Stimulated activated CD8-positive, alpha-beta memory T cell treated with anti-CD3 and anti-CD28 coated beads, Interleukin-12 subunit alpha, Interleukin-12 subunit beta, amount 100 ng/mL, for 24 hours (primary cell): ENCODE measurements at regions not wholly inside any gene's neighbourhood (a gene's known extent, or its start where the extent isn't known, plus 50 kb on each side); places are given as distances from the start of the nearest gene placed in this dataset.

Experiments
- DNase-seq: peaks from one replicate; pipeline ENCODE4 v3.0.0-alpha.2; 2020; ENCODE audit errors: extremely low read depth

- DNase-seq = no peak
Observed at GRCh38 chr13:107574517-107575210, 640.7 kb downstream of the LIG4 start.

DNA sequence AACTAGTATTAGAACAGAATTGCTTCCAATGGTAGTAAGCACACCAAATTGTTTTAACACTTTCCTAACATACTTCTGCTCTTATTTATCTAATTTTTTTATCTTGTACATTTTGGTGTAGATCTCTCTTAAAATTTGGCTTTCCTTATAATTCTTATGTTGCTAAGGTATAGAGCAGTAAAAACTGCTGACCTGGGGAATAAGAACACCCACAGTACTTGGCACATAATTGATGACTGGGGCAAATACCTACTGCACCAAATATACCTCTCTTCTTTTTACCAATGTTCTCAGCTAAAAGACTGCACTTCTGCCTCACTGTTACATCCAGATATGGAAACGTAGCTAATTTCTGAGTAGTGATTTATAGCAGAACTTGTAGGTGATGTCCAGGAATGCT lies 642.2 kb downstream of the LIG4 start:
- DNase-seq = no peak

GRCh38 chr13:107572156-107572555 lies 643.2 kb downstream of the LIG4 start:
- no peak for DNase-seq

DNA sequence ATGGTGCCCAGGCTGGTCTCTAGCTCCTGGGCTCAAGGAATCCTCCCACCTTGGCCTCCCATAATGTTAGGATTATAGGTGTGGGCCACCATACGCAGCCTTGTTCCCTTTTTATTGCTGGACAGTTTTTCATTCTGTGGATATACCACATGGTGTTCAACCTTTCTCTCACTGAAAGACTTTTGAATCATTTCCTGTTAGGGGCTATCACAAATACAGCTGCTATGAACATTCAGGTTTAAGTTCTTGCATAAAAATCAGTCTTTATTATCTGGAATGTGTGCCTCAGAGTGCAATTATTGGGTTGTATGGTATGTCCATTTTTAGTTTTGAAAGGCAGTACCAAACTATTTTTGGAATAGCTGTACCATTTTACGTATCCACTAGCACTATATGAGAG lies 647.2 kb downstream of the LIG4 start:
- no peak for DNase-seq

DNA sequence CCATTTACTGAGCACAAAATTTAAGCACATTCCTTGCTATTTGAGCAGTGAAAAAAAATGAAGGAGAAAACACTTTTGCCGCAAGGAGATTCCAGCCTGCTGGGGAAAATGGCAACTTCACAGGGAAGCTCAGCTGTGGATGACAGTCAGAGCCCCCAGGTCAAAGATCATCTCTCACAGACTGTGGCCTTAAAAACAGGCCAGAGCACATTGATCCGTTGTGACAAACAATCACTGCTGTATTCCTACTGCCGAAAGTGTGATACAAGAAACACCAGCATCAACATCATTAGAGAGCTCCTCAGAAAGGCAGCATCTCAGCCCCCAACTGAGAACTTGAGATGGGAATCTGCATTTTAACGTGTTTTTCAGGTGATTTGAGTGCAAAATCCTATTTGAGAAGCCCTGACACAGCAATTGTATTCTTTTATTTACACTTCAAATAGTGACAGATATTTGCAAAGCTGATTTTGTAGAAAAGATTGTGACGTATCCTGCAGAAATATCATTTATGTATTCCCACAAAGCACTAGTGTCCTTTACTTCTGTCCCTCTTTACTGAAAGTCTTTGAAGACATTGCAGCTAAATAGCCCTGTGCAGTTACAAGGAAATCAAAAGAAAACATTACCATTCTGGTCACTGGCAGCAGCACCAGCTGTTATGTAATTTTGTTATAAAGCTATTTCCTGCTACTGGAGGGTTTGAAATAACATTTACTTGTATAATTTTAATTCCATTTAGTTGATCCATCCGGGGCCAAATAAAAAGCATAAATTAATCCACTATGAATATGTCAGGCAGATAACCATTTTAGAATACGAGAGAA lies 652.0 kb downstream of the LIG4 start:
- DNase-seq = no peak

- DNase-seq = no peak
Observed at GRCh38 chr13:107562203-107562602, 653.1 kb downstream of the LIG4 start.

DNA sequence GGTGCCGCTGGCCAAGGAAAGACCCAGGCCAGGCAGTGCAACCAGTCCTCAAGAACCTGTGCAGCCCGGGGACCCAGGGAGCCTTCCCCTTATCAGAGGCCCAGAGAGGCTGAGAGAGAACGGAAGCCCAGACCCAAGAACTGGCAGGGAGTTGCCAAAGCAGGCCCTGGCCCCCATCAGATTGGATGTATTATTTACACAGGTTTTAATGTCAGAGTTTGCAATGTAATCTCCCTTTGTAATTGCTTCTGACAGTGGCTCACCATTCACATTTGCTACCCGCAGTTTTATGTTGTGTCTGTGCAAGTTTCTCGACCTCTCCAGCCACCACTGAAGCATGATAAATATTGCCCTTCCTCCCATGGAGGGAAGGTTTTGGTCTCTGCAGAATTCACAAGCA lies 660.9 kb downstream of the LIG4 start:
- DNase-seq = no peak

- DNase-seq = no peak
Observed at GRCh38 chr13:107553838-107554237, 661.5 kb downstream of the LIG4 start.

DNA sequence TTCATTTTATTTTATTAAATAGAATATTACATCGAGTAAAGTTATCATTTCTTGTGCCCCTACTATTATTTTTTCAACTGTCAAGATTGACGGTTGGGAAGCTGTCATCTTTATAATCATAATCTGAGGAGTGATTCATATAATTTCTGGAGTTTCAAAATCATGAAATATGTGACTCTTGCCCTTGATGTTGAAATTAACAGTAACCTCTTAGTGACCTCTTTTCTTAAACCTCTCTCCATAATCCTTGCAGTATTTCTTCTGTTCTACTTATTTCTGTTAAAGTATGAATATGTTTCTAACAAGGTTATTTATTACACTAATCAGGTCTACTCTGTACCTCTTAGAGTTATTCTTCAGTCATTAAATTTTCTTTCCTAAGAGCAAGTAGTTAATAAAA lies 663.8 kb downstream of the LIG4 start:
- DNase-seq = no peak

GRCh38 chr13:107548338-107548737 lies 667.0 kb downstream of the LIG4 start:
- no peak for DNase-seq

DNA sequence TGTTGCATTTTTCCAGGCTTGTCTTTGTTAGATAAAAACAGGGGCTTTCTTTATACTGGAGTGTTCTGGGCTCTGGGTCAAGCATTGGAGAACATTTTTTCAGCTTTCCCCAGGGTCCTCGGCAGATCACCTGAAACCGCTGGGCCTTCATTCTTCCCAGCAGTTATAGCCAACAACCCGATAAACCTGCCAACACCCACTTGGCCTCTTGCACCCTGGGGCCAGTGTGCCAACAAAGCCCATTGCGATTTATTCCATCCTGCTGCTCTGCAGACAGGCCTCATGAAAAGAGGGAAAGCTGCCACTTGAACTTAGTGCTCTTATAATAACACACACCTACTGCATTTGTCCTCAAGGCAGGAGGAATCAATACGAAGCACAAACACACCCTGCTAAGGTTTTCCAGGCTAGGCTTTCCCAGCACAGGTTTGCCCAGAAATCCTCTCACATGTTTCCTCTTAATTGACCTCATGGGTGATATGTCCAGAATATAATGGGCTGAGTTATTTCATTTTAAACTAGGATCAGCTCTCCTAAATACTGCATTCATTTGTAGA lies 669.3 kb downstream of the LIG4 start:
- no peak for DNase-seq

DNA sequence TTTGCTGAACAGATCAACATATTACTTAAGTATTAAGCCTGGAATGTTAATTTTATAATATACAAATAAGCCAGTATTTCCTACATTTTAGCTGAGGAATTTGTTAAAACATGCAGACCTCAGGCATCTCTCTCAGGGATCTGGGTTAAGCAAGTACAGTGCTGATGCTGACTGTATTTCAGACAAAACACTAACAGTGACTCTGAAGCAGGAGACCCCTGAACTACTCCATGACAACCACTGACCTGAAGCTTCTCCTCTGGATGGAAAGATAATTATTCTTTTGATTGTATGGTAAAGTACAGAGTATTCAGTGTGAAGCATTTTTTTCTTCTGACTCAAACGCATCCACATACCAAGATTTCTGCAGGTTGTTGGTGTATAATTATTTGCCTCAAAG lies 680.8 kb downstream of the LIG4 start:
- no peak for DNase-seq

GRCh38 chr13:107531816-107532215 lies 683.5 kb downstream of the LIG4 start:
- DNase-seq = no peak

DNA sequence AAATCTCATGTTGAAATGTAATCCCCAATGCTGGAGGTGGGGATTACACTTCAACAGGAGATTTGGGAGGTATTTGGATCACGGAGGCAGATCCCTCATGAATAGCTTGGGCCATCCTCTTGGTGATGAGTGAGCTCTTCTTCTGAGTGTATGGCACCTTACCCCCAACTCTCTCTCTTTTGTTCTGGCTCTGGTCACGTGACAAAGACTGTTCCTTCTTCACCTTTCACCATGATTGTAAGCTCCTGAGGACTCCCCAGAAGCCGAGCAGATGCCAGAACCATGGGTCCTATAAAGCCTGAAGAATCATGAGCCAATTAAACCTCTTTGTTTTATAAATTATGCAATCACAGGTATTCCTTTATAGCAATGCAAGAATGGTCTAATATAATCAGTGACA lies 684.2 kb downstream of the LIG4 start:
- DNase-seq = no peak

DNA sequence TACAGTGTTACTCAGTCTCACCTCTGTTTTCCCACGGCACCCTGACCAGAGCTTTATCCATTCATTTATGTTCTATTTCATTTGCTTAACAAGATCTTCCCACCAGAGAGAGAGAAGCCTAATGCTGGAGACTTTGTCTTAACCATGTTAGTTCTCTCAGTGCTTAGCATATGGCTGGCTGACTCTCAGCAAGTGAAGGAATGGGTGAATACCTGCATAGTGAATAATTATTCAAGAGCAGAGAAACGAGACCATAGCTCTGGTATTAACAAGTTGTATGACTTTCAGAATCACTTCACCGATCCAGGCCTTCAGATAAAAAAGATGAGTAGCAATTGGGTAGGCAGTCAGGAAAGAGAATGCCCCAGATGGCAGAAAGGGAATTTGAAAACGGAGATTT lies 686.3 kb downstream of the LIG4 start:
- no peak for DNase-seq

GRCh38 chr13:107518780-107519179 lies 696.6 kb downstream of the LIG4 start:
- DNase-seq = no peak

- DNase-seq = no peak
Observed at GRCh38 chr13:107518292-107518691, 697.0 kb downstream of the LIG4 start.

DNA sequence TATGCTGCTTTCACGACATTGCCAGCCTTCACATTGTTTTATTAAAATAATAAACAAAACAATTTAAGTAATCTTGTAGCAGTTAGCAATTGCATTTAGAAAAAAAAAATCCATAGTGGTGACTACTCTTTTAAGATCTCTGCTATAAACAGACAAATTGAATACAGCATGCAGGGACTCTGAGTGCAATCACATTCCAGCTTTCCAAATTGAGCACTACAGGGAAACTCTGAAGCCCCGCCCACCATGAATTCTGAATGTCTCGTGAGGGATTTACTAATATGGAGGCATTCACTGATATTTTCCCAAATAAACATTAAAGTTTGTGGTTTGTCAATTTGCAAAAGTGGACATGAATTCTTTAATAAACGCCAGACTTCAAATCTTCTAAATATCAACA lies 698.8 kb downstream of the LIG4 start:
- DNase-seq = no peak

GRCh38 chr13:107512551-107512950 lies 702.8 kb downstream of the LIG4 start:
- DNase-seq = no peak

DNA sequence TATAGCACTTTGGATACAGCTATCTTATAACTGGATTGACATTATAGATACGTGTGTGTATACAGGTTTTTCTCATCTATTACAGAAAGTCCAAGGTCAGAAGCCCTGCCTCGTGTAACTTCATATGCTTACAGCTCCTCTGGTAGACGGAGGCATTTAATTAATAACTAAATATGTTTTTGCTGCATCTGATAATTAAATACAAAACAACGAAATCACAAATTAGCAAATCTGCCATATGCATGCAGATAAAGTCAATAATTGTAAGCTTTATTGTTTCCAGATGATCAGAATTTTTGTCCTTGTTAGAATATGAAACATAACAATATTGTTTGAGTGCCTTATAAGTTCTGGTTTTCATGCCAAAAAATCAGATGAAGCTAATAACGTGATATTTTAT lies 717.7 kb downstream of the LIG4 start:
- no peak for DNase-seq

DNA sequence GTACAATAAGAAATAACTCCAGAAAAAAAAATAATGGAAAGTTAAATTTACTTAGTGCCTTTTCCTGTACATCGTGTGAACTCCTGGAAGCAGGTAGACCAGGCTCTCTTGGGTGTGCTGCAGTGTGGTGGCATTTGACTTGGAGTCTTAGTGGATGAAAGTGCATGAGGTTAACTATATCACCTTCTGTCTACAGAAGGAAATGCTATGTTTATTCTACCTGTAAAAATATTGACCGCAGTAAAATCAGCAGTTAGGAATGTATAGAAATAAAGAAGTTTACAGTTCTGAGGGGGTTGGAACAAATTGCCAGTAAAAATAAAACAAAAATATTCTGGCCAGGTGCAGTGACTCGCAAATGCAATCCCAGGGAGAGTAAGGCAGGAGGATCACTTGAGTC lies 722.1 kb downstream of the LIG4 start:
- DNase-seq = no peak

DNA sequence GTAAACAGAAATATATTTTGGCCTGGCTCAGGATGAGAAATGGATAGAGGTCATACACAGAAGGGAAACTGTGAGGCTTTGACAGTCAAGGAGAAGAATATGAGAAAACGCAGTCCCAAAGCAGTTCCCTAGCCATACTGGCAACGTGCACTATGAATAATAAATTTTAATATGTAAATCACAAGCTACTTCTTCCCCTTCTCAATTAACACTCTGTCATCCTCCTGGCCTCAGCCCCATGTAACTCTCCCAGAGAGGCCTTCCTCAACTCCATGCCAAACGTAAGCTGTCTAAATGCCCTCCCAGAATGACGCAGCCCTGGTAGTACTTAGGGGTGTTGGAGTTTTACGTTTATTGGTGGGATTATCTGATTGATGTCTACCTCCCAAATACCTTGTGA lies 732.6 kb downstream of the LIG4 start:
- DNase-seq = no peak

GRCh38 chr13:107480130-107480529 lies 735.2 kb downstream of the LIG4 start:
- DNase-seq = no peak
